ENCODE measurements at regions not wholly inside any gene's neighbourhood (a gene's known extent, or its start where the extent isn't known, plus 50 kb on each side); places are given as distances from the start of the nearest gene placed in this dataset.
"Not testable (repeated sequence)": the region's sequence is repeated elsewhere in the genome, so short reads cannot be mapped to it uniquely, and the experiment has no call there.

- not testable (repeated sequence) for TF ChIP-seq ZNF70 (CRISPR knock-in tag; IDR thresholded peaks at IDR 0.05); ARNTL (CRISPR knock-in tag; IDR thresholded peaks at IDR 0.05; ENCODE audit: borderline replicate concordance, low read depth); RARB (CRISPR knock-in tag; IDR thresholded peaks at IDR 0.05); CREB5 (CRISPR knock-in tag; IDR thresholded peaks at IDR 0.05; ENCODE audit: low read depth); ZFP3 (CRISPR knock-in tag; IDR thresholded peaks at IDR 0.05)
Observed at GRCh38 chr7:16965697-16966096, 83.9 kb upstream of the AGR3 start.

Data from SK-N-SH treated with all-trans-retinoic acid at 6 μM for 48 hours (cell line).